Adrenal gland (tissue), 9 donors: ENCODE measurements at regions not wholly inside any gene's neighbourhood (a gene's known extent, or its start where the extent isn't known, plus 50 kb on each side); places are given as distances from the start of the nearest gene placed in this dataset.

Experiments used
- DNase-seq, 7 donors: peaks; one replicate each; pipeline ENCODE4 v3.0.0-alpha.2; 2019 to 2020
- H3K27ac ChIP-seq, 5 donors: fragments of 200-600 bp; sonication (generic) in 4 of 5; 1 replicate in 3 of 5; 2 replicates in 2 of 5; pipeline versions ENCODE4 v1.5.1 to v1.8.0; 2016 to 2020; ENCODE audit warnings: mild to moderate bottlenecking in 1 of 5
- H3K27me3 ChIP-seq: fragments of 200-600 bp; 2 replicates; pipeline ENCODE4 v1.8.0; 2021
- H3K36me3 ChIP-seq, 2 donors: fragments of 200-600 bp; replicated peaks in 1 of 2; 1 replicate in 1 of 2; 2 replicates in 1 of 2; pipeline versions ENCODE4 v1.5.1 to v1.8.0; 2018 to 2022
- H3K4me1 ChIP-seq, 2 donors: fragments of 200-600 bp; replicated peaks in 1 of 2; 1 replicate in 1 of 2; 2 replicates in 1 of 2; pipeline versions ENCODE4 v1.5.1 to v1.8.0; 2018 to 2021
- H3K4me3 ChIP-seq, 4 donors: fragments of 200-600 bp; sonication (generic) in 3 of 4; one replicate each; pipeline ENCODE4 v1.5.1; 2016 to 2018
- H3K9me3 ChIP-seq, 3 donors: fragments of 200-600 bp; sonication (generic) in 1 of 3; replicated peaks in 1 of 3; 1 replicate in 2 of 3; 2 replicates in 1 of 3; pipeline versions ENCODE4 v1.5.1 to v1.8.0; 2016 to 2021
- POLR2A ChIP-seq, 2 donors: fragments of 450-650 bp; IDR thresholded peaks; one replicate each; pipeline ENCODE4 v1.6.1; 2017; ENCODE audit warnings: antibody characterized with exemption in 2 of 2, mild to moderate bottlenecking in 2 of 2, moderate library complexity in 1 of 2
- WGBS, 4 donors: extraction: QIAGEN DNeasy Blood & Tissue Kit in 2 of 4; methylation state at CpG; one replicate each; pipeline versions ENCODE4 v1.1.5 to v1.1.7; 2013 to 2017; 5-methylcytosine and 5-hydroxymethylcytosine counted together
- intact Hi-C, 2 donors: fragments of 100-400 bp; cut with DNase I; formaldehyde crosslinking; loops; one replicate each; pipeline versions ENCODE4 v1.14.1 to v1.15.0; 2022 to 2023
- TF ChIP-seq, protein P1 (sequence below), 6 experiments: fragments of 450-650 bp in 4 of 6; fragments of 200-600 bp in 2 of 6; sonication (generic) in 1 of 6; IDR thresholded peaks; 1 replicate in 5 of 6; 2 replicates in 1 of 6; pipeline versions ENCODE4 v1.5.1 to v1.8.0; 2016 to 2021; ENCODE audit warnings: antibody characterized with exemption in 6 of 6, mild to moderate bottlenecking in 2 of 6, moderate library complexity in 1 of 6
- donor health status: healthy with polysubstance abuse.
- donor health status: Bipolar disorder and iron deficiency.
- donor health status: DM: yes; HTN: yes; CAD: no.
- donor health status: DM: no; HTN: no; CAD: no.
- donor health status: DM: no; HTN: no; CAD: no.

DNA sequence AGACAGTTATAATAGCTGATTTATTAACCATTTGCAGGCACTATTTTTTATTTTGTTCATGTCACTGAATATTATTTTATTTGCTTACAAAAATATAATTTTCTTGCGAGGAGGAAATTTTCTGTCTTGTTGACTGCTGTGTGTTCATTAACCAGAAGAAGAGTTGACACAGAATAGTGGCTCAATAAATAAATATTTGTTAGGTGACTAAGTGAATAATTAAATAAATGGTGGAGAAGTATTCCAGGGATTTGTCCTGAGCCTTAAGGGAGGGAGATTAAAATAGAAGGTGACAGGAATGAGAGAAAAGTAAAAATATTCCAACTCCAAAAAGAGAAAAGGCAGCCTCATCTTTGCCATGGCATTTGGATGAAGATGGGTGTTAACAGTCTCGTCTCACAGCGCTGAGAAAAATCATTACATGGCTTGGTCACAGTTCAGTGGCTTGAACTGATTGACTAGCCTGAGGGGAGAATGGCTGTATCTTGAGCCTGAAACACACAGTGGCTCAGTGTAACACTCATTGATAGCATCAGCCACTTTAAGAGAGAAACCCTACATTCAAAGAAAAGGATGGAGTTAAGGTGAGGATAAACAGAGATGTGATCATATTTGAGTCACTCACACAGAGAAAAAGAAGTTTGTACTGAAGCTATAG is 449.9 kb upstream of the NAALADL2 start:
- intact Hi-C loops = no loop called here
- 48 to 70% (median 65%) methylated on average over 3 of the region's 3 CpGs for WGBS, 4 donors
- TF ChIP-seq, protein P1, sequence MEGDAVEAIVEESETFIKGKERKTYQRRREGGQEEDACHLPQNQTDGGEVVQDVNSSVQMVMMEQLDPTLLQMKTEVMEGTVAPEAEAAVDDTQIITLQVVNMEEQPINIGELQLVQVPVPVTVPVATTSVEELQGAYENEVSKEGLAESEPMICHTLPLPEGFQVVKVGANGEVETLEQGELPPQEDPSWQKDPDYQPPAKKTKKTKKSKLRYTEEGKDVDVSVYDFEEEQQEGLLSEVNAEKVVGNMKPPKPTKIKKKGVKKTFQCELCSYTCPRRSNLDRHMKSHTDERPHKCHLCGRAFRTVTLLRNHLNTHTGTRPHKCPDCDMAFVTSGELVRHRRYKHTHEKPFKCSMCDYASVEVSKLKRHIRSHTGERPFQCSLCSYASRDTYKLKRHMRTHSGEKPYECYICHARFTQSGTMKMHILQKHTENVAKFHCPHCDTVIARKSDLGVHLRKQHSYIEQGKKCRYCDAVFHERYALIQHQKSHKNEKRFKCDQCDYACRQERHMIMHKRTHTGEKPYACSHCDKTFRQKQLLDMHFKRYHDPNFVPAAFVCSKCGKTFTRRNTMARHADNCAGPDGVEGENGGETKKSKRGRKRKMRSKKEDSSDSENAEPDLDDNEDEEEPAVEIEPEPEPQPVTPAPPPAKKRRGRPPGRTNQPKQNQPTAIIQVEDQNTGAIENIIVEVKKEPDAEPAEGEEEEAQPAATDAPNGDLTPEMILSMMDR (IDR thresholded peaks at IDR 0.05) = no peak
- TF ChIP-seq POLR2A (IDR thresholded peaks at IDR 0.05) = no peak

DNA sequence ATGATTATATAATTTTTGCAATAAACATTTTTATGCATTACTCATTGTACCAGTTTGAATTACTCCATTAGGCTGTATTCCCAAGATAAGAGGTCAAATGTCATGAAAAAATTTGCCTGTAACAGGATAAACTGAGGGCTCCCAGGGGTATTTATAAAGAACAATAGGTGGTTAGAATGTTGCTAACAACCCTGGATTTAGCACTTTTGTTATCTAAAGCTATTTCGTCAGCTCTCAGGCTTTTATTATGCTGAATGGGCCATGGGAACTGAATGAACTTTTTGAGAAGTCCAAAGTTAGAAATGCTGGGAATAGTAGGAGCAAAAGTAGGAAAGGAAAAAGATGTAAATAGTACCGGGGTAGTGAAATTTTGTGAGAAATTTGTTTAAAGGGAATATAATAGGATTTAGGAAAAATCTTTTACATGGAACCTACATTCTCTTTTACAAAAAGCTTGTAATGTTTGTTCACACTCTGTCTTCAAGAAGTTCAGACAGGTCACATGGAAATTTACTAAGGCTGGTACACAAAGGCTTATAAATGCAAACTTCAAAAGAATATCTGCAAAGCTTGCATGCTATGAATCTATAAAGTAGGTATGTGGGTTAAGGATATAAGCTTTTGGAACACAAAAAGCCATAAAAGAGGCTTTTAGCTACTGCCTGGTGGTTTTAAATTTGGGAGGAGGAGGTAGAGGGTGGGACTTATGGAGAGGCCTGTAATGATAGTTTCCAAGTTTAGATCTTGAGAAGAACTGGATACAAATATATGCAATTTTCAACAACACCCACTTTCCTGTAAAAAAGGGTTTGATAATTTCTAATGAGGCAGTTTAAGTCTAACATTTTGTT is 445.8 kb upstream of the NAALADL2 start:
- TF ChIP-seq, protein P1 (IDR thresholded peaks at IDR 0.05) = no peak
- no peak for TF ChIP-seq POLR2A (IDR thresholded peaks at IDR 0.05)
- no peaks in the 10 kb centered on the region for H3K4me1 ChIP-seq
- no peak overlapping the region for H3K4me3 ChIP-seq
- H3K9me3 ChIP-seq = no peaks in the 10 kb centered on the region
- intact Hi-C loops = no loop called here
- 63 to 85% (median 71%) methylated on average over 2 of the region's 2 CpGs for WGBS, 4 donors
- no peaks in the 10 kb centered on the region for H3K36me3 ChIP-seq
- no peak for DNase-seq
- H3K27me3 ChIP-seq = no peaks in the 10 kb centered on the region
- H3K27ac ChIP-seq = no peak overlapping the region

More for the DNA sequence above, 449.9 kb upstream of the NAALADL2 start:
- H3K4me1 ChIP-seq = no peaks in the 10 kb centered on the region
- H3K27me3 ChIP-seq = no peaks in the 10 kb centered on the region
- H3K9me3 ChIP-seq = no peaks in the 10 kb centered on the region
- no peak overlapping the region for H3K4me3 ChIP-seq
- H3K36me3 ChIP-seq = no peaks in the 10 kb centered on the region
- no peak for DNase-seq
- H3K27ac ChIP-seq = no peak overlapping the region

DNA sequence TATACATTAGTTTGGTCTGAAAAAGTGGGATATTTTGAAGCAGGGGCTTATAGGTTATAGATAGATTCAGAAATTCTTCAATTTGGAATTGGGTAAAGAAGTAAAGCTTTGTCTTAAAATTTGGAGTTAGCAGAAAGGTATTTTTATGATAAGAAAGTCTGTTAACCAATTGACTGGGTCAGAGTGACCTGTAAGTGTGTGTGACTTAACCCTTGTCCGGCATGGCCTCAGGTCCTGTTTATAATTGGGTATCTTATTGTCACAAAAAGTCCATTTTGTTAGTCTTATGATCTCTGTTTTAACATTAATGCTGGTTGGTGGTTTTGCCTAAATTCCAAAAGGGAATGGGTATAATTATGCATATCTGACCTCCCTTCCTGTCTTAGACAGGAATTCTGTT is 444.2 kb upstream of the NAALADL2 start:
- H3K27ac ChIP-seq = no peak overlapping the region
- H3K4me3 ChIP-seq = no peak overlapping the region
- TF ChIP-seq POLR2A (IDR thresholded peaks at IDR 0.05) = no peak
- TF ChIP-seq, protein P1 (IDR thresholded peaks at IDR 0.05) = no peak
- H3K4me1 ChIP-seq = no peaks in the 10 kb centered on the region
- H3K9me3 ChIP-seq = no peaks in the 10 kb centered on the region
- WGBS, 4 donors = 87 to 96% (median 91%) methylated on average over 1 of the region's 1 CpG
- no peak for DNase-seq
- intact Hi-C loops = no loop called here
- H3K36me3 ChIP-seq = no peaks in the 10 kb centered on the region
- no peaks in the 10 kb centered on the region for H3K27me3 ChIP-seq

DNA sequence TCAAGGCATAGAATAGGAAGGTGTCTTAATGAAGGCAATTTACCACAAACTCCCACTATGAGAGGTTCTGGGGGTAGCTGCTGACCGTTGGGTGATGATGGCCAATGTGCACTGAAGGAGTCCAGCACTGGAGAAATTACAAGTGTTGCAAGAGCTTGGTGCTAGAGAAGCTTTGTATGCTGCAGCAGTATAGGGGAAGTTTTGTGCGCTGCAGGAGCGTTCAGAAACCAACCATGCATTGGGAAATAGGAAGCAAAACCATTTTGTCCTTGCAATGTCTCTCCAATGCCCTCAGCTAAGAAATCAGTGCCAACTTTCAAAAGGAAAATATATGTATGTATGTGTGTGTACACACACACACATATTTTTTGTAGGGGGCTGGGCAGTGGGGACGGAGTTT is 441.6 kb upstream of the NAALADL2 start:
- intact Hi-C loops = no loop called here
- no peaks in the 10 kb centered on the region for H3K9me3 ChIP-seq
- H3K4me3 ChIP-seq = no peak overlapping the region
- H3K4me1 ChIP-seq = no peaks in the 10 kb centered on the region
- H3K27ac ChIP-seq = no peak overlapping the region
- DNase-seq = no peak
- H3K27me3 ChIP-seq = no peaks in the 10 kb centered on the region
- TF ChIP-seq POLR2A (IDR thresholded peaks at IDR 0.05) = no peak
- TF ChIP-seq, protein P1 (IDR thresholded peaks at IDR 0.05) = no peak
- no peaks in the 10 kb centered on the region for H3K36me3 ChIP-seq
- WGBS, 4 donors = 48 to 90% (median 68%) methylated on average over 3 to 4 of the region's 4 CpGs
